HG03558 (cell line): ENCODE measurements at regions not wholly inside any gene's neighbourhood (a gene's known extent, or its start where the extent isn't known, plus 50 kb on each side); places are given as distances from the start of the nearest gene placed in this dataset.
"Not testable (repeated sequence)": the region's sequence is repeated elsewhere in the genome, so short reads cannot be mapped to it uniquely, and the experiment has no call there.

Experiments
- ATAC-seq: cut with Tn5 transposase; IDR thresholded peaks from one replicate; pipeline ENCODE4 v1.9.1; 2021; ENCODE audit warnings: moderate number of reproducible peaks; ENCODE audit not compliant: unreplicated experiment; ENCODE audit errors: extremely low read depth

- not testable (repeated sequence) for ATAC-seq
Measured at GRCh38 chr6:137279279-137279678, 60.1 kb upstream of the IFNGR1 start.

GRCh38 chr6:137277971-137278637, 58.9 kb upstream of the IFNGR1 start:
- ATAC-seq: no peak

GRCh38 chr6:137272403-137272802, 53.2 kb upstream of the IFNGR1 start:
- ATAC-seq: no peak

GRCh38 chr6:137271245-137272183, 52.3 kb upstream of the IFNGR1 start:
- ATAC-seq: no peak

GRCh38 chr6:137269803-137270202, 50.6 kb upstream of the IFNGR1 start:
- no peak for ATAC-seq

GRCh38 chr6:137269347-137269746, 50.2 kb upstream of the IFNGR1 start:
- ATAC-seq: no peak
